GM20000 (cell line): ENCODE measurements at regions not wholly inside any gene's neighbourhood (a gene's known extent, or its start where the extent isn't known, plus 50 kb on each side); places are given as distances from the start of the nearest gene placed in this dataset.

Experiments used
- DNase-seq: peaks from one replicate; pipeline ENCODE4 v3.0.0; 2012; ENCODE audit warnings: low spot score
- CTCF ChIP-seq: IDR thresholded peaks from 2 replicates; pipeline ENCODE4 v1.5.1; 2012; ENCODE audit warnings: mild to moderate bottlenecking, control low read depth; ENCODE audit errors: extremely low read depth, missing control alignments

- no peak for DNase-seq
- no peak for TF ChIP-seq CTCF
Measured at GRCh38 chr18:38993342-38993741, 1427.7 kb upstream of the CELF4 start.

GRCh38 chr18:38984968-38985367, 1419.4 kb upstream of the CELF4 start:
- TF ChIP-seq CTCF: no peak
- DNase-seq: no peak

GRCh38 chr18:38982072-38982471, 1416.5 kb upstream of the CELF4 start:
- no peak for DNase-seq
- no peak for TF ChIP-seq CTCF

- TF ChIP-seq CTCF: no peak
- DNase-seq: no peak
Measured at GRCh38 chr18:38981389-38981788, 1415.8 kb upstream of the CELF4 start.

- TF ChIP-seq CTCF: no peak
- DNase-seq: no peak
Measured at GRCh38 chr18:38980420-38980819, 1414.8 kb upstream of the CELF4 start.

GRCh38 chr18:38972571-38972970, 1407.0 kb upstream of the CELF4 start:
- DNase-seq: no peak
- TF ChIP-seq CTCF: no peak

GRCh38 chr18:38971881-38972280, 1406.3 kb upstream of the CELF4 start:
- TF ChIP-seq CTCF: no peak
- DNase-seq: no peak
